SU-DHL-6 (cell line): ENCODE measurements at regions not wholly inside any gene's neighbourhood (a gene's known extent, or its start where the extent isn't known, plus 50 kb on each side); places are given as distances from the start of the nearest gene placed in this dataset.

Source experiments
- CTCF ChIP-seq: fragments of 200-600 bp; sonication (generic); IDR thresholded peaks from one replicate; pipeline ENCODE4 v1.5.1; 2017; ENCODE audit warnings: antibody characterized with exemption, mild to moderate bottlenecking, low read length, moderate library complexity; ENCODE audit not compliant: insufficient read depth, poor library complexity, severe bottlenecking
- EZH2phosphoT487 ChIP-seq: fragments of 200-600 bp; sonication (generic), shearing (Covaris generic); conservative IDR thresholded peaks from 2 replicates; pipeline ENCODE4 v1.6.1; 2018; ENCODE audit warnings: mild to moderate bottlenecking, antibody characterized with exemption, low read length, moderate library complexity, mixed read lengths

GRCh38 chr18:78547817-78548216, 431.8 kb upstream of the SALL3 start:
- TF ChIP-seq CTCF: no peak
- TF ChIP-seq EZH2phosphoT487: no peak
